GM18861 (cell line): ENCODE measurements at regions not wholly inside any gene's neighbourhood (a gene's known extent, or its start where the extent isn't known, plus 50 kb on each side); places are given as distances from the start of the nearest gene placed in this dataset.
A peak's percentile ranks its signal among the peaks of the same experiment; 100 is the strongest.
"Not testable (repeated sequence)": the region's sequence is repeated elsewhere in the genome, so short reads cannot be mapped to it uniquely, and the experiment has no call there.

Experiments
- ATAC-seq: cut with Tn5 transposase; IDR thresholded peaks from one replicate; pipeline ENCODE4 v1.9.1; 2021; ENCODE audit not compliant: unreplicated experiment

GRCh38 chr4:49153011-49153410 lies 166.9 kb downstream of the CWH43 start:
- peak; percentile 21 for ATAC-seq

GRCh38 chr4:49154308-49155103 lies 168.4 kb downstream of the CWH43 start:
- ATAC-seq, result peak; percentile 59

GRCh38 chr4:49155270-49155669 lies 169.2 kb downstream of the CWH43 start:
- ATAC-seq, result not testable (repeated sequence)

DNA sequence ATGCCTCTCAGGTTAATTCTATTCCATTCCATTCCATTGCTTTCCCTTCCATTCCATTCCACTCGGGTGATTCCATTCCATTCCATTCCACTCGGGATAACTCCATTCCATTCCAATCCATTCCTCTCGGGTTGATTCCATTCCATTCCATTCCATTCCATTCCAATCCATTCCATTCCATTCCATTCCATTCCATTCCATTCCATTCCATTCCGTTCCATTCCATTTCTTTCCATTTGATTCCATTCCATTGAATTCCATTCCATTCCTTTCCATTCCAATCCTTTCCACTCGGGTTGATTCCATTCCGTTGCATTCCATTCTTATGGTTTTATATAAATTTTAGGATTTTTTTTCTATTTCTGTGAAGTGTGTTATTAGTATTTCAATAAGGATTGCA lies 170.2 kb downstream of the CWH43 start:
- not testable (repeated sequence) for ATAC-seq

- ATAC-seq, result not testable (repeated sequence)
Observed at GRCh38 chr4:49157630-49158029, 171.6 kb downstream of the CWH43 start.

GRCh38 chr4:49161111-49161541 lies 175.1 kb downstream of the CWH43 start:
- not testable (repeated sequence) for ATAC-seq

GRCh38 chr4:49164916-49165315 lies 178.8 kb downstream of the CWH43 start:
- not testable (repeated sequence) for ATAC-seq

GRCh38 chr4:49177847-49178246 lies 191.8 kb downstream of the CWH43 start:
- ATAC-seq, result not testable (repeated sequence)

GRCh38 chr4:49181088-49181487 lies 195.0 kb downstream of the CWH43 start:
- not testable (repeated sequence) for ATAC-seq

DNA sequence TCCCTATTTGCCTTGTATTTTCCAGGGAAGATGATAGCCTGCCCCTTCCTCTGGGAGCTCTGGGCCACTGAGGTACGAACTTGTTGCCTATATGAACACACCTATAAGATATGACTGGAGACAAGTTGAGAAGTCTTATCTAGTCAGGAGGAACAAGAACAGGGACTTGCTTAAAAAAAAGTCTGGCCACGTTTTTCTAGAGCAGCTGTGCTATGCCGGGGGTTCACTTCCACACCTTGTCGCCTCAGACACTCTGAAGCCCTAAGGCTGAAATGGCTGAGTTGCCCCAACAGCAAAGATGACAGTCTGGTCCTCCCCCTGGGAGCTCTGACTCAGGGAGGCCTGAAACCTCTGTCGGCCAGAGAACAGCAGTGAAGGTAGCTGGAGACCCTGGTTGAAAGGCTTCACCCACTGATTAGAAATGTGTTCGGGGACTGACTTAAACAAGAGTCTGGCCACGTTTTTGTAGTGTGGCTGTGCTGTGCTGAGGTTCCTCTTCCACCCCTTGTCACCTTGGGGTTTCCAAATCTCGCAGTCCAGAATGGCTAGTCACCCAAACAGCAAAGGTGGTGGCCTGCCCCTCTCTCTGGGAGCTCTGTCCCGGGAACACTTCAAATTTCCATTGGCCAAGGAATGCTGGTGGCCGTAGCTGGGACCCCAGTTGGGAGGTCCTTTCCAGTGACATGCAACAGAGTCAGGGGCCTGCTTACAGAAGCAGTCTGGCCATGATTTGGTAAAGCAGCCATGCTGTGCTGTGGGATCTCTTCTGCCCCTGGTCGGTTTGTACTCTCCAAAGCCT lies 225.5 kb downstream of the CWH43 start:
- ATAC-seq, result not testable (repeated sequence)

- not testable (repeated sequence) for ATAC-seq
Observed at GRCh38 chr4:49213250-49213649, 227.2 kb downstream of the CWH43 start.

GRCh38 chr4:49213750-49214149 lies 227.7 kb downstream of the CWH43 start:
- not testable (repeated sequence) for ATAC-seq

DNA sequence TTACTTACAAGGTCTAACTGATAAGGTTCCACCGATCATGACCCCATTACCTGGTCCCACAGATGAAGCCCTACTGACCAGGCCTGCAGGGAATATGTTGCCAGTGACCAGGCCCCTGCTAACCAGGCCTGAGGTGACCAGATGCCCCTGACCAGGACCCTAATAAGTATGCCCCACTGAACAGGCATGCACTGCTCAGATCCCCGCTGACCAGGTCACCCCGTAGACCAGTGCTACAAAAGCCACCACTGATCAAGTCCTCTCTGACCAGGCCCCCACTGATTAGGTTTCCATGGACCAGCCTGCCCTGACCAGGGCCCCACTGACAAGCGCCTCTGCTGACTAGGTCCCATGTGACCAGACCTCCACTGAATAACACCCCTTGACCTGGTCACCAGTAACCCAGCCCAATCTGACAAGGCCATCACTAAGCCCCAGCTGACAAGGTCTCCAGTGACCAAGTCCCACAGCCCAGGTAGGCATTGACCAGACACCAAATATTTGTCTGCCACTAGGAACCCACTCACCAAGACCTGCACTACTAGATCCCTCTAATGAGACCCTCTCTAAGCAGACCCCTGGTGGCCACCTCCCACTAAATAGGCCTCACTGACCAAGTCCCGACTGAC lies 228.5 kb downstream of the CWH43 start:
- ATAC-seq, result not testable (repeated sequence)

DNA sequence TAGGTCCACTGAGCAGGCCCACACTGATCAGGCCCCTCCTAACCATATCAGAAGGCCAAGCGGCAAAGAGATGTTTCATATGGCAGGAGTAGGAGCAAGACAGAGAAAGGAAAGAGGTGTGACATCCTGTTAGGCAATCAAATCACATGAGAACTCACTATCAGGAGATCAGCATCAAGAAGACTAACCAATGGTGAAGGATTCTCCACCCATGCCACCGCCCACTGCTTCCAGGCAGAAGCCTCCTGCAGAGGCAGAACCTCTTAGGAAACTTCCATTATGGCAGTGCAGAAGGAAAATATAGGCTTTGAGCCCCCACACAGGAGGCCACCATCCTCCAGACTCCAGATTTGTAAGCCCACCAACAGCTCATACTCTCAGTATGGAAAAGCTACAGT lies 229.0 kb downstream of the CWH43 start:
- ATAC-seq, result not testable (repeated sequence)

- ATAC-seq, result not testable (repeated sequence)
Observed at GRCh38 chr4:49216606-49217005, 230.5 kb downstream of the CWH43 start.

DNA sequence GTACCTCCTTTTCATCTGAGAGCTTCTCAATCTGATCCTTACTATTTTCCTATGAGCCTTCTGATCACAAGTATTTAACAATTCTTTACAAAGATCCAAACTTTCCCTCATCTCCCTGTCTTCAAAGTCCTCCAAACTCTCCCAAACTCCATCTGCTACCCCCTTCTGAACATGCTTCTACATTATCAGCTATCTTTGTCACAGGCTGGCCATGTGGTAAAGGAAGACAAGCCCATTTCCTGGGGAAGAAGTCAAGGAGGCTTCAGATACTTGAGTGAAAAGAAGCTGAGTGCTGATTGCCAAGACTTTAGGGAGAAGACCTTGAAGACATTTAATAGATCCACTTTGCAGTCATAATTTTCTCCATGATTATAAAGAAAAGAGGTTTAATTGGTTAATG lies 231.4 kb downstream of the CWH43 start:
- ATAC-seq, result no peak

- not testable (repeated sequence) for ATAC-seq
Observed at GRCh38 chr4:49218094-49218493, 232.0 kb downstream of the CWH43 start.

- ATAC-seq, result not testable (repeated sequence)
Observed at GRCh38 chr4:49218931-49219330, 232.9 kb downstream of the CWH43 start.

- not testable (repeated sequence) for ATAC-seq
Observed at GRCh38 chr4:49219489-49220225, 233.6 kb downstream of the CWH43 start.

GRCh38 chr4:49221209-49221608 lies 235.1 kb downstream of the CWH43 start:
- ATAC-seq, result no peak

DNA sequence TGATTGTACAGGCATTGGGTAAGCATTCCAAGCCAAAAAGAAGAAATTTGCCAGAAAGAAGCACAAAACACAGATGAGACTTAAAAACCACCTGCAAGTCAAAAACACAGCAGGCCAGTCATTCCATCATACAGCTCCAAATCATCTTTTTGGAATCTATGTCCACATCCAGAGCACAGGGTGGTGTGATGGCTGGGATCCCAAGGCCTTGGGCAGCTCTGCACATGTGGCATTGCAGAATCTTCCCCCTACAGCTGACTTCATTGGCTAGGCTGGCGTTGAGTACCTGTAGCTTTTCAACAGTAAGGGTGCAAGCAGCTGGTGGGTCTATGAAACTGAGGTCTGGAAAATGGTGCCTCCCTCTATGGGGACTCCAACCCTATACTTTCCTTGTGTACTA lies 236.7 kb downstream of the CWH43 start:
- not testable (repeated sequence) for ATAC-seq
